ENCODE measurements at regions not wholly inside any gene's neighbourhood (a gene's known extent, or its start where the extent isn't known, plus 50 kb on each side); places are given as distances from the start of the nearest gene placed in this dataset.

- DNase-seq (ENCODE audit: low read depth) (no peak), FAIRE-seq (no peak)
- Histone ChIP-seq H3K79me2 (ENCODE audit: insufficient read depth, low read length) (no peaks in the 10 kb centered on the region), H3K4me3 (ENCODE audit: insufficient read depth, low read depth, low read length) (no peak overlapping the region), H4K20me1 (ENCODE audit: insufficient read depth, low read length) (no peaks in the 10 kb centered on the region), H2AFZ (ENCODE audit: low read depth, low read length) (no peak overlapping the region), H3K36me3 (ENCODE audit: insufficient read depth, low read length) (no peaks in the 10 kb centered on the region), H3K27ac (ENCODE audit: low read depth, low read length) (no peak overlapping the region), H3K27me3 (ENCODE audit: insufficient read depth, low read length) (no peaks in the 10 kb centered on the region), H3K4me1 (ENCODE audit: insufficient read depth, low read length) (no peaks in the 10 kb centered on the region), H3K9me3 (ENCODE audit: insufficient read depth, low read depth, low read length) (no peaks in the 10 kb centered on the region), H3K9ac (ENCODE audit: low read length) (no peak overlapping the region), H3K4me2 (ENCODE audit: low read length) (no peak overlapping the region)
- Mint-ChIP-seq H3K27ac (ENCODE audit: unreplicated experiment) (no peak overlapping the region), H3K27me3 (ENCODE audit: low read depth, unreplicated experiment) (no peaks in the 10 kb centered on the region), H3K4me1 (ENCODE audit: low read depth, unreplicated experiment) (no peaks in the 10 kb centered on the region), H3K4me3 (ENCODE audit: unreplicated experiment) (no peak overlapping the region), H3K36me3 (ENCODE audit: low read depth, unreplicated experiment) (peaks cover 31% of the 10 kb centered on the region), H3K9me3 (ENCODE audit: unreplicated experiment) (peaks cover 4% of the 10 kb centered on the region)
- TF ChIP-seq EZH2 (IDR thresholded peaks at IDR 0.05; ENCODE audit: insufficient read depth, low read length) = no peak
- TF ChIP-seq CTCF (IDR thresholded peaks at IDR 0.05; ENCODE audit: insufficient read depth, low read depth, low read length) = no peak
Observed at GRCh38 chr15:62691008-62691407, 351.5 kb upstream of the TPM1 start.

GRCh38 chr15:62697636-62698035 is 344.9 kb upstream of the TPM1 start:
- Histone ChIP-seq H4K20me1 (ENCODE audit: insufficient read depth, low read length) (no peaks in the 10 kb centered on the region), H3K9me3 (ENCODE audit: insufficient read depth, low read depth, low read length) (no peaks in the 10 kb centered on the region), H3K27ac (ENCODE audit: low read depth, low read length) (no peak overlapping the region), H3K79me2 (ENCODE audit: insufficient read depth, low read length) (no peaks in the 10 kb centered on the region), H3K27me3 (ENCODE audit: insufficient read depth, low read length) (no peaks in the 10 kb centered on the region), H3K36me3 (ENCODE audit: insufficient read depth, low read length) (peaks cover 6% of the 10 kb centered on the region), H3K4me2 (ENCODE audit: low read length) (no peak overlapping the region), H3K4me3 (ENCODE audit: insufficient read depth, low read depth, low read length) (no peak overlapping the region), H3K9ac (ENCODE audit: low read length) (no peak overlapping the region), H2AFZ (ENCODE audit: low read depth, low read length) (no peak overlapping the region), H3K4me1 (ENCODE audit: insufficient read depth, low read length) (no peaks in the 10 kb centered on the region)
- DNase-seq (ENCODE audit: low read depth) (no peak), FAIRE-seq (no peak)
- Mint-ChIP-seq H3K36me3 (ENCODE audit: low read depth, unreplicated experiment) (peaks cover 60% of the 10 kb centered on the region), H3K27me3 (ENCODE audit: low read depth, unreplicated experiment) (no peaks in the 10 kb centered on the region), H3K4me1 (ENCODE audit: low read depth, unreplicated experiment) (no peaks in the 10 kb centered on the region), H3K4me3 (ENCODE audit: unreplicated experiment) (no peak overlapping the region), H3K9me3 (ENCODE audit: unreplicated experiment) (no peaks in the 10 kb centered on the region), H3K27ac (ENCODE audit: unreplicated experiment) (no peak overlapping the region)
- TF ChIP-seq EZH2 (IDR thresholded peaks at IDR 0.05; ENCODE audit: insufficient read depth, low read length) = no peak
- no peak for TF ChIP-seq CTCF (IDR thresholded peaks at IDR 0.05; ENCODE audit: insufficient read depth, low read depth, low read length)

- TF ChIP-seq CTCF (IDR thresholded peaks at IDR 0.05; ENCODE audit: insufficient read depth, low read depth, low read length) (no peak), EZH2 (IDR thresholded peaks at IDR 0.05; ENCODE audit: insufficient read depth, low read length) (no peak)
- H2AFZ ChIP-seq (ENCODE audit: low read depth, low read length) = no peak overlapping the region
- Mint-ChIP-seq H3K27me3 (ENCODE audit: low read depth, unreplicated experiment) (no peaks in the 10 kb centered on the region), H3K9me3 (ENCODE audit: unreplicated experiment) (no peaks in the 10 kb centered on the region), H3K4me1 (ENCODE audit: low read depth, unreplicated experiment) (no peaks in the 10 kb centered on the region), H3K36me3 (ENCODE audit: low read depth, unreplicated experiment) (peaks cover 64% of the 10 kb centered on the region), H3K27ac (ENCODE audit: unreplicated experiment) (no peak overlapping the region), H3K4me3 (ENCODE audit: unreplicated experiment) (no peak overlapping the region)
- H3K27me3 ChIP-seq (ENCODE audit: insufficient read depth, low read length) = no peaks in the 10 kb centered on the region
- no peak overlapping the region for H3K9ac ChIP-seq (ENCODE audit: low read length)
- no peak overlapping the region for H3K27ac ChIP-seq (ENCODE audit: low read depth, low read length)
- no peaks in the 10 kb centered on the region for H3K4me1 ChIP-seq (ENCODE audit: insufficient read depth, low read length)
- DNase-seq (ENCODE audit: low read depth) (no peak), FAIRE-seq (no peak)
- H3K4me3 ChIP-seq (ENCODE audit: insufficient read depth, low read depth, low read length) = no peak overlapping the region
- peaks cover 6% of the 10 kb centered on the region for H3K36me3 ChIP-seq (ENCODE audit: insufficient read depth, low read length)
- no peaks in the 10 kb centered on the region for H4K20me1 ChIP-seq (ENCODE audit: insufficient read depth, low read length)
- no peaks in the 10 kb centered on the region for H3K9me3 ChIP-seq (ENCODE audit: insufficient read depth, low read depth, low read length)
- no peak overlapping the region for H3K4me2 ChIP-seq (ENCODE audit: low read length)
- no peaks in the 10 kb centered on the region for H3K79me2 ChIP-seq (ENCODE audit: insufficient read depth, low read length)
Observed at GRCh38 chr15:62698646-62699045, 343.9 kb upstream of the TPM1 start.
